K562 (cell line): ENCODE measurements at regions not wholly inside any gene's neighbourhood (a gene's known extent, or its start where the extent isn't known, plus 50 kb on each side); places are given as distances from the start of the nearest gene placed in this dataset.

Experiments
- ATAC-seq: fragments of 200-7000 bp; cut with Tn5 transposase; 3 replicates; pipeline ENCODE4 v1.9.1; 2020; ENCODE audit warnings: moderate library complexity
- BruUV-seq: library from RNA; stranded (reverse); fragments of 400-500 nt; replicated peaks from 2 replicates; lab custom pipeline; 2021; lab: Mats Ljungman, UMichigan
- CTCF ChIA-PET: fragments of 300-600 bp; formaldehyde crosslinking; extraction: SDS; loops from one replicate; lab custom pipeline; 2021; ENCODE audit warnings: low intra/inter-chr PET ratio; lab: Yijun Ruan, JAX
- POLR2A ChIA-PET: fragments of 300-600, 350-650 bp; sonication (Branson Sonifier 250); formaldehyde crosslinking; extraction: SDS; loops from one replicate; lab custom pipeline; 2021; ENCODE audit warnings: antibody characterized with exemption, inconsistent platforms; lab: Yijun Ruan, JAX
- DNase-seq, 4 experiments: peaks; one replicate each; pipeline versions ENCODE4 v3.0.0 to v3.0.0-alpha.2; 2011 to 2018; ENCODE audit warnings: low spot score in 3 of 4, mixed read lengths in 3 of 4; ENCODE audit errors: extremely low read depth in 1 of 4
- FAIRE-seq: peaks from 2 replicates; lab custom pipeline; 2011; peaks lifted over from hg19 to GRCh38; lab: Jason Lieb, UNC
- H2AFZ ChIP-seq: 2 replicates; pipeline ENCODE4 v1.6.0; 2011; ENCODE audit warnings: low read depth, low read length, control low read depth, inconsistent platforms
- H3K27ac ChIP-seq: fragments of 200-600 bp; 3 replicates; pipeline ENCODE4 v1.8.0; 2011; ENCODE audit warnings: low read depth, mild to moderate bottlenecking, control low read depth, inconsistent platforms, low read length, moderate library complexity, mixed read lengths; ENCODE audit errors: extremely low read depth
- H3K27me3 ChIP-seq, 2 experiments: fragments of 300-600 bp in 1 of 2; 2 replicates in 1 of 2; 3 replicates in 1 of 2; pipeline versions ENCODE4 v1.6.0 to v1.8.0; 2011; ENCODE audit warnings: inconsistent platforms in 2 of 2, low read length in 2 of 2, mild to moderate bottlenecking in 1 of 2, mixed read lengths in 1 of 2, moderate library complexity in 1 of 2; ENCODE audit not compliant: control insufficient read depth in 2 of 2, insufficient read depth in 2 of 2
- H3K36me3 ChIP-seq: fragments of 300-600 bp; 3 replicates; pipeline ENCODE4 v1.8.0; 2011; ENCODE audit warnings: mild to moderate bottlenecking, low read length, inconsistent platforms; ENCODE audit not compliant: control insufficient read depth, insufficient read depth
- H3K4me1 ChIP-seq, 2 experiments: fragments of 200-600 bp in 1 of 2; replicated peaks in 1 of 2; 2 replicates in 1 of 2; 3 replicates in 1 of 2; pipeline versions ENCODE4 v1.5.1 to v1.8.0; 2011; ENCODE audit warnings: inconsistent platforms in 2 of 2, low read length in 2 of 2, mild to moderate bottlenecking in 1 of 2, mixed read lengths in 1 of 2, moderate library complexity in 1 of 2; ENCODE audit not compliant: control insufficient read depth in 2 of 2, insufficient read depth in 2 of 2
- H3K4me2 ChIP-seq: 2 replicates; pipeline ENCODE4 v1.6.1; 2011; ENCODE audit warnings: low read length, control low read depth, inconsistent platforms, mixed read lengths; ENCODE audit not compliant: insufficient read depth
- H3K4me3 ChIP-seq: fragments of 200-600 bp; sonication (generic), shearing (Covaris generic); 2 replicates; pipeline ENCODE4 v1.5.1; 2016; ENCODE audit warnings: control low read depth, inconsistent platforms
- H3K79me2 ChIP-seq: fragments of 200-600 bp; 3 replicates; pipeline ENCODE4 v1.8.0; 2011; ENCODE audit warnings: low read length, inconsistent platforms; ENCODE audit not compliant: control insufficient read depth, insufficient read depth
- H3K9ac ChIP-seq, 2 experiments: 2 replicates each; pipeline versions ENCODE4 v1.6.0 to v1.6.1; 2011; ENCODE audit warnings: low read depth in 2 of 2, low read length in 2 of 2, control low read depth in 1 of 2, inconsistent platforms in 1 of 2, mild to moderate bottlenecking in 1 of 2, mixed read lengths in 1 of 2; ENCODE audit not compliant: insufficient read depth in 1 of 2
- H3K9me1 ChIP-seq: one replicate; pipeline ENCODE4 v1.6.0; 2011; ENCODE audit warnings: inconsistent platforms, mild to moderate bottlenecking, low read length, moderate library complexity; ENCODE audit not compliant: control insufficient read depth, insufficient read depth
- H3K9me3 ChIP-seq: replicated peaks from 2 replicates; pipeline ENCODE4 v1.5.1; 2011; ENCODE audit warnings: low read depth, low read length, inconsistent platforms; ENCODE audit not compliant: control insufficient read depth, insufficient read depth
- H4K20me1 ChIP-seq: replicated peaks from 2 replicates; pipeline ENCODE4 v1.6.1; 2011; ENCODE audit warnings: low read length, inconsistent platforms, mixed read lengths; ENCODE audit not compliant: control insufficient read depth, insufficient read depth
- BHLHE40 ChIP-seq: IDR thresholded peaks from 2 replicates; pipeline ENCODE4 v1.6.1; 2011; ENCODE audit warnings: low read length, improper control_type of control experiment
- BRCA1 ChIP-seq, 2 experiments: fragments of 450-650 bp in 1 of 2; sonication (generic) in 1 of 2; formaldehyde crosslinking in 1 of 2; IDR thresholded peaks; 2 replicates each; pipeline versions ENCODE4 v1.5.0 to v1.6.1; 2017 to 2020; ENCODE audit warnings: mild to moderate bottlenecking in 1 of 2, missing genetic modification reagents in 1 of 2
- EP400 ChIP-seq: fragments of 450-650 bp; IDR thresholded peaks from 2 replicates; pipeline ENCODE4 v1.6.1; 2017; ENCODE audit warnings: antibody characterized with exemption, mild to moderate bottlenecking, moderate library complexity
- FOS ChIP-seq: IDR thresholded peaks from 3 replicates; pipeline ENCODE4 v1.6.1; 2011; ENCODE audit not compliant: insufficient read length; ENCODE audit errors: extremely low read depth
- FOXJ3 ChIP-seq: sonication (generic); formaldehyde crosslinking; IDR thresholded peaks from 2 replicates; pipeline ENCODE4 v1.4.0; 2020; ENCODE audit warnings: mild to moderate bottlenecking, missing genetic modification reagents
- GABPB1 ChIP-seq: sonication (generic); formaldehyde crosslinking; IDR thresholded peaks from 2 replicates; pipeline ENCODE4 v1.8.0; 2022; ENCODE audit warnings: mild to moderate bottlenecking, missing genetic modification reagents
- HDAC6 ChIP-seq: IDR thresholded peaks from 2 replicates; pipeline ENCODE4 v1.6.1; 2012; ENCODE audit warnings: low read depth, mild to moderate bottlenecking, control low read depth, inconsistent platforms, low read length, moderate library complexity
- KLF1 ChIP-seq: fragments of 450-650 bp; IDR thresholded peaks from 2 replicates; pipeline ENCODE4 v1.6.1; 2016; ENCODE audit warnings: missing genetic modification characterization, missing compliant biosample characterization
- MCM7 ChIP-seq, 2 experiments: fragments of 450-650 bp; IDR thresholded peaks; 2 replicates each; pipeline ENCODE4 v1.6.1; 2016 to 2018
- SIRT6 ChIP-seq: IDR thresholded peaks from one replicate; pipeline ENCODE4 v1.6.1; 2012; ENCODE audit warnings: low read depth, mild to moderate bottlenecking, control low read depth, inconsistent platforms, low read length, moderate library complexity
- SP1 ChIP-seq: sonication (generic); formaldehyde crosslinking; IDR thresholded peaks from 2 replicates; pipeline ENCODE4 v1.8.1; 2022; ENCODE audit warnings: mild to moderate bottlenecking, missing genetic modification reagents
- ZFP36 ChIP-seq: fragments of 150-350 bp; IDR thresholded peaks from 2 replicates; pipeline ENCODE4 v1.6.1; 2018; ENCODE audit warnings: low read length, low read depth; ENCODE audit not compliant: partially characterized antibody
- WGBS: fragments of 100-300 bp; shearing (Covaris generic); methylation state at CpG from one replicate; pipeline ENCODE4 v1.1.6; 2016; ENCODE audit warnings: low coverage, mixed read lengths; ENCODE audit not compliant: insufficient coverage; ENCODE audit errors: missing lambda C conversion rate; 5-methylcytosine and 5-hydroxymethylcytosine counted together
- in situ Hi-C: fragments of 300-500 bp; cut with MboI; formaldehyde crosslinking; loops from 4 replicates; pipeline ENCODE4 v1.15.0; 2018; ENCODE audit warnings: inconsistent platforms, mixed read lengths
- intact Hi-C: fragments of 100-400 bp; cut with micrococcal nuclease; formaldehyde crosslinking; loops from 2 replicates; pipeline ENCODE4 v1.14.2; 2022
- TF ChIP-seq, protein P1 (sequence below): fragments of 250-450 bp; sonication (Bioruptor Pico); IDR thresholded peaks from 2 replicates; pipeline ENCODE4 v1.5.0; 2020; ENCODE audit warnings: mild to moderate bottlenecking, borderline replicate concordance

DNA sequence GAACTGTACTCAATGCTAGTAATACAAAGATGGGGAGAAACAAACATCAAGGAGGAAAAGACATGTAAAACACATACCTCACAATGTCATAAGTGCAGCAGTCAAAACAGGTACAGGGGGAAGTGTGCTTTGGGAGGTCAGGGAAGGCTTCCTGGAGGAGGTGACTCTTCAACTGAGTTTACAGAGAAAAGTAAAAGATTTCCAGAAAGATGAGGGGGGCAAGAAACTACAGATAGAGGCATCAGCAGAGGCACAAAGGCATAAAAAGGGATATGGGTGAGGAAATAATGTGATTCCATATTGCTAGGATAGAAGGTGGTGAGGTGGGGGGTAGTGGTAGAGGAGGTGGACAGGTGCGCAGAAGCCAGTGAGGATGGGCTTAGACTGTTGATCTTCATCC is 95.0 kb downstream of the LSM5 start:
- POLR2A ChIA-PET, result no interaction called here
- H3K79me2 ChIP-seq, result no peaks in the 10 kb centered on the region
- no peaks in the 10 kb centered on the region; the same call in 1 of the 2 replicates for H4K20me1 ChIP-seq
- no peaks in the 10 kb centered on the region; a peak in 1 of 5 replicates for H3K27me3 ChIP-seq
- no peaks in the 10 kb centered on the region for H3K36me3 ChIP-seq
- WGBS, result 0% methylated on average over 1 of the region's 1 CpG
- no peak overlapping the region for H3K4me3 ChIP-seq
- H3K27ac ChIP-seq, result no peak overlapping the region
- H2AFZ ChIP-seq, result no peak overlapping the region
- peak; percentile 79 for TF ChIP-seq ZFP36
- TF ChIP-seq, protein P1, sequence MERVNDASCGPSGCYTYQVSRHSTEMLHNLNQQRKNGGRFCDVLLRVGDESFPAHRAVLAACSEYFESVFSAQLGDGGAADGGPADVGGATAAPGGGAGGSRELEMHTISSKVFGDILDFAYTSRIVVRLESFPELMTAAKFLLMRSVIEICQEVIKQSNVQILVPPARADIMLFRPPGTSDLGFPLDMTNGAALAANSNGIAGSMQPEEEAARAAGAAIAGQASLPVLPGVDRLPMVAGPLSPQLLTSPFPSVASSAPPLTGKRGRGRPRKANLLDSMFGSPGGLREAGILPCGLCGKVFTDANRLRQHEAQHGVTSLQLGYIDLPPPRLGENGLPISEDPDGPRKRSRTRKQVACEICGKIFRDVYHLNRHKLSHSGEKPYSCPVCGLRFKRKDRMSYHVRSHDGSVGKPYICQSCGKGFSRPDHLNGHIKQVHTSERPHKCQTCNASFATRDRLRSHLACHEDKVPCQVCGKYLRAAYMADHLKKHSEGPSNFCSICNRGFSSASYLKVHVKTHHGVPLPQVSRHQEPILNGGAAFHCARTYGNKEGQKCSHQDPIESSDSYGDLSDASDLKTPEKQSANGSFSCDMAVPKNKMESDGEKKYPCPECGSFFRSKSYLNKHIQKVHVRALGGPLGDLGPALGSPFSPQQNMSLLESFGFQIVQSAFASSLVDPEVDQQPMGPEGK (CRISPR knock-in tag), result no peak
- H3K9me1 ChIP-seq, result no peaks in the 10 kb centered on the region
- in situ Hi-C loops (no loop called here), intact Hi-C loops (no loop called here)
- no peak overlapping the region for H3K9ac ChIP-seq
- ATAC-seq (no peak), DNase-seq (no peak), FAIRE-seq (no peak)
- H3K4me1 ChIP-seq, result no peaks in the 10 kb centered on the region
- no TSS peak for BruUV-seq
- CTCF ChIA-PET, result no interaction called here
- no peak overlapping the region for H3K4me2 ChIP-seq
- H3K9me3 ChIP-seq, result no peaks in the 10 kb centered on the region

DNA sequence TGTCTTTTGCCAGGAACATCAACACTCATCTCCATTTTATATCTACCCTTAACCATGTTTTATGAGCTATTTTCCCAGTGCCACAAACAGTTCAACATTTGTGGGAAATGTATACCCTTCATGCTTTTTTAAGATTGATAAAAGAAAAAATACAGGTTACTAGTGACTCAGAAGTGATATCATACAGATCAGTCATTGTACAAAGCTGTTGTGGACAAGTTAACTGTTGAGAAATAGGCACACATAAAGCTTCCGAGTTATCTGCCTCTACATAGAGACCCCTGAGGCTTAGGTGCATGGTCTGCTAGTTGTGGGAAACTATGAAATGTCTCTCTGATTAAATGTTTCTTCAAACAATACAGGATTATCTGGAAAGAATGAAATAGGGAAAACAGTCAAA is 96.3 kb downstream of the LSM5 start:
- no TSS peak for BruUV-seq
- TF ChIP-seq MCM7 (IDR thresholded peaks at IDR 0.05) (no peak), FOS (no peak), SP1 (CRISPR knock-in tag) (no peak), BRCA1 (IDR thresholded peaks at IDR 0.05) (no peak), BRCA1 (CRISPR knock-in tag; IDR thresholded peaks at IDR 0.05) (no peak), GABPB1 (CRISPR knock-in tag) (no peak), HDAC6 (no peak), BHLHE40 (no peak), SIRT6 (no peak), FOXJ3 (CRISPR knock-in tag) (no peak), EP400 (no peak), KLF1 (tag) (no peak)
- TF ChIP-seq, all 486 proteins: peak for 0
- no peaks in the 10 kb centered on the region for H3K36me3 ChIP-seq
- H3K9me3 ChIP-seq, result no peaks in the 10 kb centered on the region
- ChIA-PET POLR2A (no interaction called here), CTCF (no interaction called here)
- no peak overlapping the region for H3K4me2 ChIP-seq
- no peaks in the 10 kb centered on the region; the same call in 1 of the 2 replicates for H4K20me1 ChIP-seq
- DNase-seq, result no peak
- no peak overlapping the region for H2AFZ ChIP-seq
- H3K4me1 ChIP-seq, result no peaks in the 10 kb centered on the region
- no peak overlapping the region for H3K4me3 ChIP-seq
- no peaks in the 10 kb centered on the region for H3K27me3 ChIP-seq
- no peak overlapping the region for H3K9ac ChIP-seq
- intact Hi-C loops, result loop anchor here (2.0 to 5.0 kb wide), 2 partner anchors 33 to 83 kb away; no protein-coding TSS in a partner anchor
- no peak overlapping the region for H3K27ac ChIP-seq
- 0% methylated on average over 1 of the region's 1 CpG for WGBS
- no peak for FAIRE-seq
- H3K79me2 ChIP-seq, result no peaks in the 10 kb centered on the region
- in situ Hi-C loops, result no loop called here
- ATAC-seq, result no peak
- H3K9me1 ChIP-seq, result no peaks in the 10 kb centered on the region
